ENCODE measurements at regions not wholly inside any gene's neighbourhood (a gene's known extent, or its start where the extent isn't known, plus 50 kb on each side); places are given as distances from the start of the nearest gene placed in this dataset.

- peak; percentile 84; the same call in 1 of the 2 replicates for TF ChIP-seq ZSCAN5A (CRISPR knock-in tag; IDR thresholded peaks at IDR 0.05; ENCODE audit: borderline replicate concordance)
- TF ChIP-seq ZNF354B (CRISPR knock-in tag; IDR thresholded peaks at IDR 0.05), result no peak
- no peak for TF ChIP-seq EZH2 (conservative IDR thresholded peaks at IDR 0.05; ENCODE audit: low read depth, low read length)
- TF ChIP-seq, protein P1, sequence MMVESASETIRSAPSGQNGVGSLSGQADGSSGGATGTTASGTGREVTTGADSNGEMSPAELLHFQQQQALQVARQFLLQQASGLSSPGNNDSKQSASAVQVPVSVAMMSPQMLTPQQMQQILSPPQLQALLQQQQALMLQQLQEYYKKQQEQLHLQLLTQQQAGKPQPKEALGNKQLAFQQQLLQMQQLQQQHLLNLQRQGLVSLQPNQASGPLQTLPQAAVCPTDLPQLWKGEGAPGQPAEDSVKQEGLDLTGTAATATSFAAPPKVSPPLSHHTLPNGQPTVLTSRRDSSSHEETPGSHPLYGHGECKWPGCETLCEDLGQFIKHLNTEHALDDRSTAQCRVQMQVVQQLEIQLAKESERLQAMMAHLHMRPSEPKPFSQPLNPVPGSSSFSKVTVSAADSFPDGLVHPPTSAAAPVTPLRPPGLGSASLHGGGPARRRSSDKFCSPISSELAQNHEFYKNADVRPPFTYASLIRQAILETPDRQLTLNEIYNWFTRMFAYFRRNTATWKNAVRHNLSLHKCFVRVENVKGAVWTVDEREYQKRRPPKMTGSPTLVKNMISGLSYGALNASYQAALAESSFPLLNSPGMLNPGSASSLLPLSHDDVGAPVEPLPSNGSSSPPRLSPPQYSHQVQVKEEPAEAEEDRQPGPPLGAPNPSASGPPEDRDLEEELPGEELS (CRISPR knock-in tag; IDR thresholded peaks at IDR 0.05), result peak; percentile 65
- TF ChIP-seq BHLHE40 (IDR thresholded peaks at IDR 0.05; ENCODE audit: low read length), result peak; percentile 64; the same call in 1 of the 2 replicates
- peak; percentile 89 for TF ChIP-seq NFIC (IDR thresholded peaks at IDR 0.05; ENCODE audit: low read length)
- no peak for TF ChIP-seq ZFP62 (CRISPR knock-in tag; IDR thresholded peaks at IDR 0.05)
- TF ChIP-seq FOSL2 (CRISPR knock-in tag; IDR thresholded peaks at IDR 0.05), result peak; percentile 84
- peak; percentile 73; the same call in 1 of the 2 replicates for TF ChIP-seq ZNF281 (CRISPR knock-in tag; IDR thresholded peaks at IDR 0.05; ENCODE audit: borderline replicate concordance)
- TF ChIP-seq ZSCAN9 (CRISPR knock-in tag; IDR thresholded peaks at IDR 0.05; ENCODE audit: borderline replicate concordance), result peak; percentile 53; the same call in 1 of the 2 replicates
- TF ChIP-seq ZNF737 (CRISPR knock-in tag; IDR thresholded peaks at IDR 0.05; ENCODE audit: borderline replicate concordance), result no peak
- no peak for TF ChIP-seq MTA1 (CRISPR knock-in tag; IDR thresholded peaks at IDR 0.05; ENCODE audit: borderline replicate concordance)
- TF ChIP-seq ZNF501 (CRISPR knock-in tag; IDR thresholded peaks at IDR 0.05), result no peak
- TF ChIP-seq ZNF607 (CRISPR knock-in tag; IDR thresholded peaks at IDR 0.05; ENCODE audit: borderline replicate concordance), result no peak
- peak; percentile 59; the same call in 1 of the 2 replicates for TF ChIP-seq HBP1 (CRISPR knock-in tag; IDR thresholded peaks at IDR 0.05; ENCODE audit: low read depth)
- TF ChIP-seq NR2F2 (IDR thresholded peaks at IDR 0.05; ENCODE audit: borderline replicate concordance, low read depth), result peak; percentile 50; the same call in 1 of the 2 replicates
- TF ChIP-seq TARDBP (CRISPR knock-in tag; IDR thresholded peaks at IDR 0.05), result peak; percentile 45; the same call in 1 of the 2 replicates
- TF ChIP-seq U2AF2 (IDR thresholded peaks at IDR 0.05; ENCODE audit: low read depth, low read length), result no peak
- peak; percentile 78 for TF ChIP-seq TCF7 (IDR thresholded peaks at IDR 0.05; ENCODE audit: low read depth)
- TF ChIP-seq EP300 (IDR thresholded peaks at IDR 0.05; ENCODE audit: low read depth in 2 of 2, low read length in 2 of 2), result peak; percentile 88 to 94; a peak in 3 of 4 replicates
- TF ChIP-seq EP300 (CRISPR knock-in tag; IDR thresholded peaks at IDR 0.05; ENCODE audit: borderline replicate concordance), result peak; percentile 79
- TF ChIP-seq MBD4 (IDR thresholded peaks at IDR 0.05; ENCODE audit: borderline replicate concordance, low read length), result no peak
Measured at GRCh38 chr2:226118471-226119429, 680.9 kb downstream of the IRS1 start (continued).
